Activated CD8-positive, alpha-beta memory T cell treated with anti-CD3 and anti-CD28 coated beads, Interleukin-2, amount 50 U/mL, for 1 hour (primary cell): ENCODE measurements at regions not wholly inside any gene's neighbourhood (a gene's known extent, or its start where the extent isn't known, plus 50 kb on each side); places are given as distances from the start of the nearest gene placed in this dataset.

Source experiments
- DNase-seq: peaks from one replicate; pipeline ENCODE4 v3.0.0-alpha.2; 2020; ENCODE audit errors: extremely low read depth

GRCh38 chr7:46244757-46245156 lies 323.7 kb upstream of the IGFBP3 start:
- DNase-seq = no peak

GRCh38 chr7:46243406-46243805 lies 322.3 kb upstream of the IGFBP3 start:
- no peak for DNase-seq

GRCh38 chr7:46239846-46240245 lies 318.8 kb upstream of the IGFBP3 start:
- no peak for DNase-seq

DNA sequence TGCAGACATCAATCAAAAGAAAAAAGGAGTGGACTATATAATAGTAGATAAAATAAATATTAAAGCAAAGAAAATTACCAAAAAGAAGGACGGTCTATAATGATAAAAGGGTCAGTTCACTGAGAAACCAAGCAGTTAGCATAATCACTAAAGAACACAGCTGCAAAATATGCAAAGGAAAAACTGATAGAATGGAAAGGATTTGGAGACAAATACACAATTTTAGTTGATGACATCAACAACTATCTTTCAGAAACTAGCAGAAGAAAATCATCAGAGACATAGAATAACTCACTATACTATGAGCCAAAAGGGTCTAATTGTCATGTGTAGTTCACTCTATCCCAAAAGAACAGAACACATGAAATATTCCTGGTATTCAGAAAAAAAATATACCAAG lies 316.4 kb upstream of the IGFBP3 start:
- DNase-seq = no peak

DNA sequence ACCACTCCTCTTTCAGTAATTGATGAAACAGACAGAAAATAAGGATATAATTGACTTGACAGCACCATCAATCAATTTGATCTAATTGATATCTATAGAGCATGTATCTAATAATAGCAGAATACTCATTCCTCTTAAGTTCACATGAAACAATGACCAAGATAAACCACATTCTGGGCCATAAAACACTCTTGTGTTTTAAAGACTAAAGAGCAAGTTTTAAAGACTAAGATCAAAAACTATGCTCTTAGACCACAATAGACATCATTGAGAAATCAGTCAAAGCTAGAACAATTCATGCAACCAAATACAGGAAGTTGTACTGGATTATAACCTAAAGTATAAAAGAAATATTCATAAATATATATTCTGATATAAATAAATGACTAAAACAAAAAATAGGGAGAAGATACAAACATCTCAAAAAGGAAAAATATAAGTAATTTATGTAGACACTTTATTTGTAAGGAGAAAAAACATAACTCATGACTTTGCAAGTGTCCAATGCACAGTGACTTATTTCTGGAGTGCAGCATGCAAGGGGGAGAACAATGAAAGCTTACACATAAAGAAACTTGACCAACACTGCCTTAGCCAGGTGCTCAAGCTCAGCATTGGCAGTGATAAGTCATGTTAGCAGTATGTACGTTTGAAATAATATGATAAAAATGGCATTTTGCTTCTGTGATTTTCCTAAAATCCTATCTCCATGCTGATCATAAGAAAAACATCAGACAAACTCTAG lies 312.7 kb upstream of the IGFBP3 start:
- DNase-seq = no peak

DNA sequence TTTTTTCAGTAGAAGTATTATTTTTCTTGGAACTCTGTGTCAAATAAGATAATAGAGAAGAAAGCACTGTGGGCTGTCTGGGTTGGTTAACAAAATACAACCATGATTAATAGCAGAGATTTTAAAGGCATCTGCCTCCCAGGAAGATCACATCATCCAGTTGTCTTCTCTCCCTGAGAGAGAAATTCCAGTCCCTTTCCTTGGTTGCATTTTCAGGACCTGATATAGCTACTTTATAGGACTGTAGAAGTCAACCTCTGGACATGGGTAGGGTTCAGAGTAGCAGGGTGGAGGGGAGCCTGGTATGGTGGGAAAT lies 309.9 kb upstream of the IGFBP3 start:
- no peak for DNase-seq

DNA sequence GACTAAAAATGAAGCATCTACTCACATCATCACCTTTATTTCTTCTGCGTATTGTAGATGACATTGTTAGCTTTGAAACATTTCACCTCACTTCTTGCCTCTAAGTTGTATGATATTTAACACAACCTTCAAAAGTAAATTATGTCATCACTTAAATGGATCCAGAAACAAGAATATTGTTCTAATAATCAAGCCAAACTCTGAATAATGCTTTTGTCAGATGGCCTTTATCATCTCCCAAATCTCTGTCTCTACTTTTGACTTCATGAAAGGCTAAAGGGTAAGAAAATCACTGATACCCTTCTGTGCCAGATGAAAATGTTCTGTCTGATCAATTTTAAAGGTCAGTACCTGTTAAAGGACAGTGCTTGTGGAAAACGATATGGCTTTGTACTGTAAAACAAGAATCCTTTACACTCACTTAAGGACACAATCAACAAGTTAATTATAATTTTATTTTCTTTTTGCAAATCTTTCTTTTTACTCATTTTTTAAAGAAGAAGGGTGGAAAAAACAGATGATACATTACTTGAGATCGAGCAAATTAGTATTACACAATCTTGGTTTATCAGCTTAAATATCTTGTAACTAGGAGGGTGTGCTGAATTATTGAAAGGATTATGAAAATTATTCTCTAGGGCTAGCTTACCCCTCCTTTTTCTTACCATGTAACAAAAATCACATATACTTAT lies 309.4 kb upstream of the IGFBP3 start:
- no peak for DNase-seq

DNA sequence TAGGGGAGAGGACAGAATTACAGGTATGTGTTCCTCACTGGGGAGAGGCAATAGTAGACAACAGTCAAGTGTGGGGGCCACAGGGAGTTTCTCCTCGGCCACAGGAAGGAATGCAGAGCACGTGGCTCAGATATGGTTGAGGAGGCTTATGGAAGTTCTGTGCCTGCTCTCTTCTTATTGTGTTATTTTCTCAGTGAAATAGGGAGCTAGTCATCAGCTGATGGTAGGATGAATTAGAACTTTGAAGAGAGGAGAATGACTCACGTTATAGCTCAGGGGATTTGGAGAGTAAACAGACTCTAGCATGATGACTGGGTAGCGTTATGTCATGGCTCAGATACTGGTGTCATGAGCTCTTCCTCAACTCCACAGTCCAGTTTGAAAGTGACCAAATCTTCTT lies 308.3 kb upstream of the IGFBP3 start:
- no peak for DNase-seq

DNA sequence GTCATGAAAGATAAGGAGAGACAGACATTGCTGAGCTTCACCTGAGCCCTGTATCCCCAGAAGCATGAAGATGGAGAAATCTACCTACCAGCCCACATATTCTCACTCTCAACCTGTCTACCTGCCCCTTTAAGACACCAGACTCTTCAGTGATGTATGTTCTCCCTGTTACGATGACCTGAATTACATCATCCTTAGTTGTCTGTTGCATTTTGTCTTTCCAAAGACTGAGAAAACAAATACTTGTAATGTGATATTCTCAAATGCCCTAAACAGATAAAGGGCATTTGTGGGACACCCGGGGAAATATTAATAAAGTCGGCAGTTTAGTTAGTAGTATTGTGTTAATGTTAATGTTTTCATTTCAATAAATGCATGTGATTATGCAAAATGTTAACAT lies 305.8 kb upstream of the IGFBP3 start:
- DNase-seq = no peak

- no peak for DNase-seq
These were observed 303.3 kb upstream of the IGFBP3 start for GRCh38 chr7:46224363-46224762.

- DNase-seq = no peak
These were observed 299.1 kb upstream of the IGFBP3 start for GRCh38 chr7:46220066-46220630.

GRCh38 chr7:46218461-46219200 lies 297.6 kb upstream of the IGFBP3 start:
- no peak for DNase-seq

GRCh38 chr7:46215987-46216567 lies 295.0 kb upstream of the IGFBP3 start:
- no peak for DNase-seq

DNA sequence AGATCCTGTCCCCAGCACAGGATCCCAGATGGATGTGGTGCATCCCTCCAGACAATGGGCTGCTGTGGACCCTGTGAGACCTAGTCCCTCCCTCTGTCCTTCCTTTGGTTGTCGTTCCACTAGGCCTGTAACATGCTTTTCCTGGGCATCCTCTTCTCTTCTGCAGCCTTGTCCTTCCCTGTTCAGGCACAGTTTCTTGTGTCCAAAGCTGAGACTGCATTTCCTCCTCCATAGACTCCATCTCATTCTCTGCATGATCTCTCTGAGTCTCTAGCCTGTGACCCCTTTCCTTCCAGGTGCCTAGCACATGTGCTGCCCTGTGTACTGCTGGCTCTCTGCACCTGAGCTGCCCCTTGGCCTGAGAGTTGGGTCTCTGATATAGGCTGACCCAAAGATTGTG lies 293.5 kb upstream of the IGFBP3 start:
- no peak for DNase-seq

DNA sequence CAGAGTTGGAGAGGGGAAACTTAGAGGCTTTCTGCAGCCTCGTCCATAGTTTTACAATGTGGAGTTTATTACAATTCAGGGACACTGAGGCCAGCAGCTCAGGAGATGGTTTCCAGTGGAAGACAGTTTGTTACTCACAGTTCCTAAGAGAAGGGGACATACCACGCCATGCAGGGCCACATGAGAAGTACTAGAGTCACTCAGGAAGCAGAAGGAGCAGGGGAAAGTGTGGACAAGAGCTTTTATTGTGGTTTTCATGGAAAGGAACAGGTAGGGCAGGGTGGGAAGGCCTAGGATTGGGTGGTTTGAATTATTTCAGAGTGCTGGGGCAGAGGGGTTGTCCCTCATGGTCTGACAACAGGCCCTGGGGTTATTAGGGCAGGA lies 292.1 kb upstream of the IGFBP3 start:
- DNase-seq = no peak

DNA sequence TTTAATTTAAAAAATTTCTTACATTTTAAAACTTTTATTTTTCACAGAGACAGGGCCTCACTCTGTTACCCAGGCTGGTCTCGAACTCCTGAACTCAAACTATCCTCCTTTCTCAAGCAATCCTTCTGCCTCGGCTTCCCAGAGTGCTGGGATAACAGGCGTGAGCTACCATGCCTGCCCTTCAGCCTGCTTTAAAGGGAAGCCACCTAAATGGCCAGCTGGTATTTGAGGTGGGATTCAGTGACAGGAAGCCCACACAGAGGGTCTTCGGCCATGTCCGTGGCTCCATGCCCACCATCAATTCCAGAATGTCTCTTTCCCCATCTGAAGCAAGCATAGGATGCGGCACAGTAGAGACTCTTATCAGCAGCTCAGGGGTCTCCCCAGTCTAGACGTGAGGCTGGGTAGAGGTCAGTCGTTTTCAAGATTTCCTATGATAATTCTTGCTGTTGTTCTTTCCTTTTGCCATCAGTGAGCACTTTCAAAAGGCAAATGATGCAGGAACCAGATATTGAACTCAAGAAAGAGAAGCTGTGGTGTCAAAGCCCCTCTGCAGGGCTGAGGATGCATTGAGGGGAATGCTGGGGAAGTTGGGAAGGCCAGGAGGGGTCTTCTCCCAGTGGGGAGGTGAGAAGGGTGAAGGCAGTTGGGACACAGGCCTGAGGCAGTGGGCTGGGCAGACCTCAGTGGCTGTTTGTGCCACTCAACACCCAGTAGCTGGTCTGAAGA lies 291.5 kb upstream of the IGFBP3 start:
- no peak for DNase-seq

- no peak for DNase-seq
These were observed 289.4 kb upstream of the IGFBP3 start for GRCh38 chr7:46210467-46210866.

DNA sequence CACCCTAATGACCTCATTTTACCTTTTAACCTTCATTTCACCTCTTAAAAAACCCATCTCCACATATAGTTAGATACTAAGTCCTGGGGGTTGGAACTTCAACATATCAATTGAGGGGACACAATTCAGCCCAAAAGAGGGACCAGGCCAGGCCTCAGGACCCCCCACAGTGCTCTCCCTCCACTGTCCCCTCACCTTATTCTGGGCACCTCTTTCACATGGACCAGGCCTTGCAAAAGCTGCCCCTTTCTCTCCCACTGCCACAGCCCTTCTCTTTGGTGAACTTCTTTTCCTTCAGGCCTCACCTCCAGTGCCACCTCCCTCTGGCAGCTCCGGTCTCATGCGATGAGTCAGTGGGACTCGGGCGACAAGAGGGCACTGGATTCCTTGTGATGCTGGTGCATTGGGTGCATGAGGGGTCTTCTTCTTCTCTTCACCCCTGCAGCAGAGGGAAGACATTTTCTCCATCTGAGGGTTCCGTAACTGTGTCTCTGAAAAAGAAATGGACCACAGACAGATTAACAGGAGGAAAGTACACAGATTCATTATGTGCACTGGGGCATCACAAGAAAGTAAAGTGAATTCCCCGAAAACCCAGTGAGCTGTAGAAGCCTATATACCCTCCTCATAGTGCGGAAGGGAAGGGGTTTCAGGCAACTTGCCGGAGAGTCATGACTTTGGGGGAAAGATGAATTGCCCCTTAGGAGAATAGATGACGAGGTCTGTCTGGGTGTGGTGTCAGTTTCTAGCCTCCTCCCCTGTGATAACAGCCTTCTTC lies 288.7 kb upstream of the IGFBP3 start:
- no peak for DNase-seq

DNA sequence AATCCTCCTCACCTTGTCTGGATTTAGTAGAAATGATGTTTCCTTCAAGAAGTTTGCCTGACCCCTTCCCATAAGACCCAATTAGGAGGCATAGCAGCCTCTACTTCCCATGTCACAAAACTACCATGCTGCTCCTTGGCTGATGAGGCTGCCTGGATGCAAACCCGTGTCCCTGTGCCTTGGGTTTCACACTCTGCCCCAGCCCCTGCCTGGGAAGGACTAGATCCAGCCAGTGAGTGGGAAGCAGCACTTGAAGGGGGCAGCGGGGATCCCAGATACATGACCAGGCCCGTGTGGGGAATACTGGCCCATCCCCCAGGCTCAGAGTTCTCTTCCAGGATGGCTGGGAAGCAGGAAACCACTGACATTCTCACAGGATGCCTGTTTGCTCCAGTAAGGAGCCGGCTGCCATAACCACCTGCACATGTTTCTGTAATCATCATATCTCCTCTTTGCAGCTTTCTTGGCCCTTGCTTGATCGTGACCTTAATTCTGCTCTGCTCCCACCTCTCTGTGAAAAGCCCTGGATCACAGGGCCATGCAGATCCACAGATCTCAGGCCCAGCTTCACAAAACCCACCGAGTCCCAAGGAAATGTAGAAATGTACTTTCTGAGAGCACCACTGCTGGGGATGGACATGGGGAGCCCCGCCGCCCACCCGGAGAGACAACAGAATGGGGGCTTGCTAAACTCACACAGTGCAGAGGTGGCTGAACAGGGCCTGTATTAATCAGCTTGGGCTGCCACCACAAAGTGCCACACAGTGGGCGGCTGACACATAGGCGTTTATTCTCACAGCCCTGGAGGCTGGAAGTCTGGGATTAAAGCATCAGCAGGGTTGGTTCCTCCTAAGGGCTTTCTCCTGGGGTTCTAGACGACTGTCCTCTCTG lies 287.8 kb upstream of the IGFBP3 start:
- no peak for DNase-seq
